Right atrium auricular region (tissue), 2 donors: ENCODE measurements at regions not wholly inside any gene's neighbourhood (a gene's known extent, or its start where the extent isn't known, plus 50 kb on each side); places are given as distances from the start of the nearest gene placed in this dataset.

Experiments used
- DNase-seq: peaks from one replicate; pipeline ENCODE4 v3.0.0-alpha.2; 2019; ENCODE audit warnings: low spot score
- H3K27ac ChIP-seq, 2 donors: fragments of 200-600 bp; sonication (generic); 1 replicate in 1 of 2; 2 replicates in 1 of 2; pipeline ENCODE4 v1.5.1; 2016 to 2019
- H3K27me3 ChIP-seq, 2 donors: fragments of 200-600 bp; sonication (generic); one replicate each; pipeline versions ENCODE4 v1.5.1 to v1.6.0; 2017 to 2019
- H3K36me3 ChIP-seq: fragments of 200-600 bp; sonication (generic); one replicate; pipeline ENCODE4 v1.5.1; 2016
- H3K4me1 ChIP-seq, 2 donors: fragments of 200-600 bp; sonication (generic); one replicate each; pipeline versions ENCODE4 v1.5.1 to v1.6.0; 2017 to 2019
- H3K4me3 ChIP-seq, 2 donors: fragments of 200-600 bp; sonication (generic); 1 replicate in 1 of 2; 2 replicates in 1 of 2; pipeline ENCODE4 v1.5.1; 2017 to 2019; ENCODE audit warnings: mild to moderate bottlenecking in 1 of 2, moderate library complexity in 1 of 2
- H3K9me3 ChIP-seq, 2 donors: fragments of 200-600 bp; sonication (generic); one replicate each; pipeline ENCODE4 v1.5.1; 2019
- TF ChIP-seq, protein P1 (sequence below), 2 donors: fragments of 200-600 bp; sonication (generic); IDR thresholded peaks; one replicate each; pipeline ENCODE4 v1.5.1; 2019; ENCODE audit warnings: antibody characterized with exemption in 2 of 2

DNA sequence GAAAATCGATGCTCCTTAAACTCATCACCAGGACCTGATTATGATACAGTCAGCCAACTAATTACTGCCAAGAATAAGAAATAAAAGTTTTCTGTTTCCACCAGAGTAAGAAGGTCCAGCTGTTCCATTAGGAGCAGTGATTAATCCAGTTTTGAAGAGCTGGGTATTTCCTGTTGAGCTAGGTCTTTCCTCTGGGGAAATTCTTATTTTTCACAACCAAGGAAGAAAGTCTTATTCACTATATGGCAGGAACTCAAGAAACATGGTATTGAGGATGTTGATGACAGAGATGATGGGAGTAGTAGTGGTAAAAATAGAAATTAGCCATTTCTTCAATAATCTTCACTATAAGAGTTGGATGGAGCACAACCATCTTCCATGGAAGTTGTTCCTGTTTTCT lies 374.6 kb upstream of the RUNX1 start:
- TF ChIP-seq, protein P1, sequence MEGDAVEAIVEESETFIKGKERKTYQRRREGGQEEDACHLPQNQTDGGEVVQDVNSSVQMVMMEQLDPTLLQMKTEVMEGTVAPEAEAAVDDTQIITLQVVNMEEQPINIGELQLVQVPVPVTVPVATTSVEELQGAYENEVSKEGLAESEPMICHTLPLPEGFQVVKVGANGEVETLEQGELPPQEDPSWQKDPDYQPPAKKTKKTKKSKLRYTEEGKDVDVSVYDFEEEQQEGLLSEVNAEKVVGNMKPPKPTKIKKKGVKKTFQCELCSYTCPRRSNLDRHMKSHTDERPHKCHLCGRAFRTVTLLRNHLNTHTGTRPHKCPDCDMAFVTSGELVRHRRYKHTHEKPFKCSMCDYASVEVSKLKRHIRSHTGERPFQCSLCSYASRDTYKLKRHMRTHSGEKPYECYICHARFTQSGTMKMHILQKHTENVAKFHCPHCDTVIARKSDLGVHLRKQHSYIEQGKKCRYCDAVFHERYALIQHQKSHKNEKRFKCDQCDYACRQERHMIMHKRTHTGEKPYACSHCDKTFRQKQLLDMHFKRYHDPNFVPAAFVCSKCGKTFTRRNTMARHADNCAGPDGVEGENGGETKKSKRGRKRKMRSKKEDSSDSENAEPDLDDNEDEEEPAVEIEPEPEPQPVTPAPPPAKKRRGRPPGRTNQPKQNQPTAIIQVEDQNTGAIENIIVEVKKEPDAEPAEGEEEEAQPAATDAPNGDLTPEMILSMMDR (IDR thresholded peaks at IDR 0.05), result no peak
- Histone ChIP-seq H3K27ac (peak overlapping the region in 1 of 2 donors; percentile 55), H3K36me3 (no peaks in the 10 kb centered on the region), H3K9me3 (peaks cover 0 to 16% of the 10 kb centered on the region in 2 donors), H3K4me3 (no peak overlapping the region), H3K27me3 (no peaks in the 10 kb centered on the region), H3K4me1 (peaks cover 0 to 9% of the 10 kb centered on the region in 2 donors)
- no peak for DNase-seq

DNA sequence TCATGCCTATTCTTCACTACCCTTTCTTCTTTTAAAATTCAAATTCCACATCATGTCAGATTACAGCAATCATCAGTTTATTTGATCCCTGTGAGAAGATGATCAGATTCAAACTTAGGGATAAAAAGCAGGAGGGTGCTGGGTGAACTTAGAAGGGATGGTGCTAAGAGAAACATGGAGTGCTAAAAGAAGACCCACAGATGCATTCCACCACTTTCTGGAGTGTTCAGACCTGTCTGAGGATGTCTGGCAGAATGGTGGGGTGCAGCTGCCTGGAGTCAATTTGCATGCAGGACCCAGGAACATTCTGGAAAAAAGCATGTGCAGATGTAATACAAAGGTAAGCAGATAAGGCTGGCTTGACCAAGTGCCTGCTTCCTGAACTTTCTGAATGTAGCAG lies 372.9 kb upstream of the RUNX1 start:
- Histone ChIP-seq H3K27me3 (no peaks in the 10 kb centered on the region), H3K4me3 (no peak overlapping the region), H3K27ac (no peak overlapping the region), H3K9me3 (peaks cover 0 to 16% of the 10 kb centered on the region in 2 donors), H3K4me1 (no peaks in the 10 kb centered on the region), H3K36me3 (no peaks in the 10 kb centered on the region)
- DNase-seq, result no peak
- TF ChIP-seq, protein P1 (IDR thresholded peaks at IDR 0.05), result no peak

DNA sequence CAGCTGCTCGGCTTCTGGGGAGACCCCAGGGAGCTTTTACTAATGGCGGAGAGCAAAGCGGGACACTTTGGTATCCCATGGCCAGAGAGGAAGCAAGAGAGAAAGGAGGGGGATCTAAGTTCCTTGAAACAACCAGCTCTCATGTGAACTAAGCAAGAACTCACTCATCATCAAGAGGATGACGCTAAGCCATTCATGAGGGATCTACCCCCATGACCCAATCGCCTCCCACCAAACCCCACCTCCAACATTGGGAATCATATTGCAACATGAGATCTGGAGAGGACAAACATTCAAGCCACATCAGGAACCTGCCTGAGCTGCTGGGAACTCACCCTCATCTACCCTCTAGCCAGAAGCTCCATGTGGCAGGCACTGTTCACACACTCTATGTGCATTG lies 372.1 kb upstream of the RUNX1 start:
- H3K9me3 ChIP-seq, result peaks cover 0 to 16% of the 10 kb centered on the region in 2 donors
- no peaks in the 10 kb centered on the region for H3K36me3 ChIP-seq
- H3K27ac ChIP-seq, result no peak overlapping the region
- no peak for DNase-seq
- no peak overlapping the region for H3K4me3 ChIP-seq
- H3K4me1 ChIP-seq, result no peaks in the 10 kb centered on the region
- H3K27me3 ChIP-seq, result no peaks in the 10 kb centered on the region
- TF ChIP-seq, protein P1 (IDR thresholded peaks at IDR 0.05), result no peak

DNA sequence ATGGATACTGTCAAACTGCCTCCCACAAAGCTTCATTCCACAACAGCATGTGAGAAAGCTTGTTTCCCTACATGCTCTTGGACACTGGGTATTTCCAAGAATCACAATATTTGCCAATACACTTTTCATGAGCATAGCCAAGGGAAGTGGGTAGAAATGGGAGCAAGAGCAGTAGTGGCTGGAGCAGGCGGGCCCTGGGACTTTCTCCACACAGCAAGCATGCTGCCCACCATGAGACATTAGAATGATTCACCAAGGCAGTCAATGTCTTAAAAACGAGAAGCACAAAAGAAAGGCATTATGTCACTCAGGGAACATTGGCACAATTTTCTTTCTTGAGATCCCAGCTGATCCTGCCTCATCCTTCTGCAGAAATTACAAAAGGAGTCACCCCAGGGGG lies 371.6 kb upstream of the RUNX1 start:
- Histone ChIP-seq H3K36me3 (no peaks in the 10 kb centered on the region), H3K27me3 (no peaks in the 10 kb centered on the region), H3K4me1 (no peaks in the 10 kb centered on the region), H3K27ac (no peak overlapping the region), H3K4me3 (no peak overlapping the region), H3K9me3 (peaks cover 0 to 16% of the 10 kb centered on the region in 2 donors)
- DNase-seq, result no peak
- TF ChIP-seq, protein P1 (IDR thresholded peaks at IDR 0.05), result no peak

DNA sequence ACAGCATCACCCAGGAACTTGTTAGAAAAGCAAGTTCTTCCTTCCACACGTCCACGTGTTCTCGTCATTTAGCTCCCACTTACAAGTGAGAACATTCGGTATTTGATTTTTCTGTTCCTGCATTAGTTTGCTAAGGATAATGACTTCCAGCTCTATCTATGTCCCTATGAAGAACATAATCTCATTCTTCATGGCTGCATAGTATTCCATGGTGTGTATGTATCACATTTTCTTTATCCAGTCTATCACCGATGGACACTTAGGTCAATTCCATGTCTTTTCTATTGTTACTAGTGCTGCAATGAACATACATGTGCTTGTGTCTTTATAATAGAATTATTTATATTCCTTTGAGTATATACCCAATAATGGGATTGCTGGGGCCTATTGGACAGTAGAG lies 368.7 kb upstream of the RUNX1 start:
- Histone ChIP-seq H3K9me3 (peaks cover 0 to 10% of the 10 kb centered on the region in 2 donors), H3K4me3 (no peak overlapping the region), H3K27ac (no peak overlapping the region), H3K4me1 (no peaks in the 10 kb centered on the region), H3K27me3 (no peaks in the 10 kb centered on the region), H3K36me3 (no peaks in the 10 kb centered on the region)
- TF ChIP-seq, protein P1 (IDR thresholded peaks at IDR 0.05), result no peak
- DNase-seq, result no peak

DNA sequence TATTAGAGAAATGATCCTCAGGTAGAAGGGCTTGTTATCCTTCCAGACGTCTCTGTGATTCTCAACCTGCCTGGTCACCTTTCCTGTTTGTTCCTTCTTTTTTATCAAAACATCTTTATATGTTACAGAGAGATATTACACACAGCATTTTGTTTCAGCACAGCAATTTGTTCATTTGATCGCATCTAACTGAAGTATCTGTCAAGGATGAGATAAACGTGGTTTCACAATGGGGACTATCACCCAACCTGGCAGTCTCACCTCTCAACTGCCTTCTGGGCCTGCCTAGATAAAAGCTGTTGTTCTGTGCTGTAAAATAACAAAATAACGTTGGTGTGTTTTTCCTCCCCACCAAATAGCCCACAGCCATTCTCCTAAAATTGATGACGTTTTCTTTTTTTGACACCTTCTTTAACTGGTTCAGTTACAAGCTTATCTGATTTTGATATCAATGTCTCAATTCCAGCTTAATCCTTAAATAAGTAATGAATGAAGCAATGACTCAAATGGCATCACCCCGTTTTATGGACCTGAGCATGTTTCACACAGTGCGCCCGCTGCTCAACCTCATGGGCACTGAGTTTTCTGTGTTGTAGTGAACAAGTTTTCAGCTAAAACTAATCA lies 367.9 kb upstream of the RUNX1 start:
- no peaks in the 10 kb centered on the region for H3K36me3 ChIP-seq
- TF ChIP-seq, protein P1 (IDR thresholded peaks at IDR 0.05), result no peak
- H3K27ac ChIP-seq, result no peak overlapping the region
- peaks cover 0 to 2% of the 10 kb centered on the region in 2 donors for H3K9me3 ChIP-seq
- no peaks in the 10 kb centered on the region for H3K4me1 ChIP-seq
- H3K4me3 ChIP-seq, result no peak overlapping the region
- DNase-seq, result no peak
- H3K27me3 ChIP-seq, result no peaks in the 10 kb centered on the region
